HG02870 (cell line): ENCODE measurements at regions not wholly inside any gene's neighbourhood (a gene's known extent, or its start where the extent isn't known, plus 50 kb on each side); places are given as distances from the start of the nearest gene placed in this dataset.
"Not testable (repeated sequence)": the region's sequence is repeated elsewhere in the genome, so short reads cannot be mapped to it uniquely, and the experiment has no call there.

Experiments
- ATAC-seq: cut with Tn5 transposase; IDR thresholded peaks from one replicate; pipeline ENCODE4 v1.9.1; 2021; ENCODE audit warnings: mild to moderate bottlenecking, moderate library complexity; ENCODE audit not compliant: unreplicated experiment

DNA sequence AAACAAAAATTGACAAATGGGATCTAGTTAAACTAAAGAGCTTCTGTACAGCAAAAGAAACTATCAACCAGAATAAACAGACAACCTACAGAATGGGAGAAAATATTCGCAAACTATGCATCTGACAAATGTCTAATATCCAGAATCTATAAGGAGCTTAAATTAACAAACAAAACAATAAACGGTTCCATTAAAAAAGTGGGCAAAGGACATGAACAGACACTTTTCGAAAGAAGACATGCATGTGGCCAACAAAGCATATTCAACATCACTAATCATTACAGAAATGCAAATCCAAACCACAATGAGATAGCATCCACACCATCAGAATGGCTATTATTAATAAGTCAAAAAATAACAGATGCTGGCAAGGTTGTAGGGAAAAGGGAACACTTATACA lies 50.5 kb upstream of the MED13L start:
- ATAC-seq = not testable (repeated sequence)

DNA sequence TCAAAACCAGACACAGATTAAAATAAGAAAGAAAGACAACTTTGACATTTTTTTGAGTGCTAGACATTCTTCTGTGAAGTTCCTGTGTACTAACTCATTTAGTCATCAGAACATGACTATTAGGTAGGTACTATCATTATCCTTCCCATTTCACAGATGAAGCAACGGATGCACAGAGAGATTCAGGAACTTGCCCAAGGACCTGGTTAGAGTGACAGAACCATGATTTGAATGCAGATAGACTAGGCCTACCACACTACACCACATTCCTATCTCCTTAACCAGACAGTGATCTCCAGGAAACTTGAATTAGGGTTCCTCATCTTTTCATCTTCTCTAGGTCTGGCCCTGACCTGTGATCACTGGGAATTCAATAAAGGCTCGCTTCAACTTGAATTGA lies 54.4 kb upstream of the MED13L start:
- ATAC-seq = no peak

DNA sequence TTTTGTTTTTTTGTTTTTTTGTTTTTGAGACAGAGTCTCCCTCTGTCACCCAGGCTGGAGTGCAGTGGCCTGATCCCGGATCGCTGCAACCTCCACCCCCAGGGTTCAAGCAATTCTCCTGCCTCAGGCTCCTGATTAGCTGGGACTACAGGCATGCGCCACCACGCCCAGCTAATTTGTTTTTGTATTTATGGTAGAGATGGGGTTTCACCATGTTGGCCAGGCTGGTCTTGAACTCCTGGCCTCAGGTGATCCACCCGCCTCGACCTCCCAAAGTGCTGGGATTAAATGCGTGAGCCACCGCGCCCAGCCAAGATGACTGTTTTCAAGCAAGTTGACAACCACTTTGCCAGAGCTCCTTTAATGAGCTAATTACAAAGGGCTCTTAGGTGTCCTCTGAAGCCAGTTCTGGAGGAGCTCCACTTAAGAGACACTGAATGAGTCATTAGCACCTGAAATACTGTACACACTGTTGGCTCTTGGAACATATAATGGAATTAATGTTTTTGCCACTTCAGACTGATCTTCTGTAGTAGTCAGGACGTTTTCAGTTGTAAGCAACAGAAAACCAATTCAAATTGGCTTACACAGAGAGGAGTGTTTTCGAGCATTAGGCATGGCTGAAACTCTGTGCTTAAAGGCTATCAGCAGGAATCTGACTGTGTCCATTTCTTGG lies 55.4 kb upstream of the MED13L start:
- no peak for ATAC-seq

DNA sequence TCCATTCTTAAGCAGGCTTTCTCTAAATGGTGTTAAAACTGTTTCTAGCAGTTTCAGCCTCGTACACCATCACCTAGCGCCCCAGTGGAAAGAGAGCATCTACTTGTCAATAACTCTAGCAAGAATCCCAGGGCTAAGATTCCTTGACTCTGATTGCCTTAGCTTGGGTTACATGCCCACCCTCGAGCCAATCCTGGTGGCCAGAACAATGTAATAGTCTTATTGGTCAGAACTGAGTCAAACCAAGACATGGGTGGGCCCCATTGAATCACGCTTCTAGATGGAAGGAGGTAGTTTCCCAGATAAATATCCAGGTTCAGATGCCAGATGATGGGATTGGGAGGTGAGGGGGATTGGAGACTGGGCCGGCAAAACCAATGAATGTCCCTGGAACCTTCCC lies 55.9 kb upstream of the MED13L start:
- no peak for ATAC-seq

DNA sequence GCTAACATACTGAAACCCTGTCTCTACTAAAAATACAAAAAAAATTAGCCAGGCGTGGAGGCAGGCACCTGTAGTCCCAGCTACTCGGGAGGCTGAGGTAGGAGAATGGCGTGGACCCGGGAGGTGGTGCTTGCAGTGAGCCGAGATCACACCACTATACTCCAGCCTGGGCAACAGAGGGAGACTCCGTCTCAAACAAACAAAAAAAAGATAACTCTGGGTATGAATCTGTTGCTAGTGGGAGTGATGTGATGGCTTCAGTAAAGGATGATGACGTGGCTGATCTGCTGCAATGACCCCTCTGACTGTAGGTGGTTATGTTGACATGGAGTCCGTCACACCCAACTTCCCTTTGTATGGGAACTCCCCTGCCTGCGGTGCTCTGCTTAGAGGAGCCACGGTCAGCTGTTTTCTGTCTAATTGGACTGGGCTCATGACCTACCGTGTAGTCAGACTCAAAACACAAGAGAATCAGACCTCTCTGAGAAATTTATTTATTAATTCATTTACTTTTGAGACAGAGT lies 59.1 kb upstream of the MED13L start:
- peak; percentile 82 for ATAC-seq

DNA sequence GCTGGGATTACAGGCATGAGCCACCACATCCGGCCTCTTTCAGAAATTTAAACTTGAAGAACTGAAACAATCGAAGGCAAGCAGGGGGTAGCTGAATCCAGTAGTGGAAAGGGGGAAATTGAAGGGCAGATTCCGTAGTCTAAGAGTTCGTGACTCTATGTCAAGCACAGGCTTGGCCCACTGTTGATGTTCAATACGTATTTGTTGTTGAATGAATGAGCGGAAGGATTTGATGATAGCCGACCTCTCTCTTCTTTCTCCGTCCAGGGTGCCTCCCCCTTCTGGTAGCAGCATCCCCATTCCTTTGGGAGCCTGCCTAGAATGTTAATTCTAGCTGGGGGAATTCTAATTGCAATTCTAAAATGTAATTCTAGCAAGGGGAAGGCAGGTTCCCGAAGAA lies 59.8 kb upstream of the MED13L start:
- ATAC-seq = no peak

DNA sequence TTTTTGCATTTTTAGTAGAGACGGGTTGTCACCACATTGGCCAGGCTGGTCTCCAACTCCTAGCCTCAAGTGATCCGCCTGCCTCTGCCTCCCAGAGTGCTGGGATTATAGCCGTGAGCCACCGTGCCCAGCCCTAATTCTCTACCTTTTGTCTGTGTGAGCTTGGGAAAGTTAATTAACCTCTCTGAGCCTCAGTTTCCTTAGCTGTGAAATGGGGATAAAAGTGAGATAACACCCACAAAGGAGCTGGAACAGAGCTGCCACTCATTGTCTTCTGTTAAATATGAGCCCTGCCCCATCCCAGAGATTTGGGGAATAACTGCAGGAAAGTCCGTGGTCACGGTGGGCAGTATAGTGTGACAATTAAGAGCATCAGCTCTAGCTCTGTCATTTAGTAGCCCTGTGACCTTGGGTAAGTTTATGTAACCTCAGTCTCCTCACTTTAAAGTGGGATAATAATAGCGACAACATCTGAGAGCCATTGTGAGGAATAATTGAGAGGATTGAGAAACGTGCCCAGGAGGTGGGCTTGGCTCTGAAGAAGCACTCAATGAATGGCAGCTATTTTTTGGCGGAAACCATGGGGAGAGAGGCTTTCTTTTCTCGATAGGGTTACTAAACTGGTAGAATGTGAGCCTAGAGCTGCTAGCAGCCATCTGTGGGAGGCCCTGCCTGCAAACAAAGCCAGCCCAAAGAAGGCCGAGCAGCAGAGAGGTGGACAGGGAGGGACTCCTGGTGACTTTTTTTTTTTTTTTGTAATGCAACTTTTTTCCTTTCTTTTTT lies 60.8 kb upstream of the MED13L start:
- ATAC-seq = no peak

DNA sequence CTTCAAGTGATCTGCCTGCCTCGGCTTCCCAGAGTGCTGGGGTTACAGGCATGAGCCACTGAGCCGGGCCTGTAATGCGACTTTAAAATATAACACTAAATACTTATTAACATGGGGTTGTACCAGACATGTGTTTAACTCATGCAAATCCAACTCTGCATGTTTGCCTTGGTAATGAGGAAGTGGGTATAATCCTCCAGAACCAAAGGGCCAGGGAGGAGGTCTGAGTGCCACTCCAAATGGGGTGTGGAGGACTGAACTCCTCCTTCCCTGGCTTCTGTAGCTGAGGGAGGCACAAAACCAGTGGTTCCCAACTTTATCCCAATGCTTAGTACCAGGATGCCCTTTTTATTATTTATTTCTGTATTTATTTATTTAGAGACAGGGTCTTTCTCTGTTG lies 61.6 kb upstream of the MED13L start:
- ATAC-seq = no peak

DNA sequence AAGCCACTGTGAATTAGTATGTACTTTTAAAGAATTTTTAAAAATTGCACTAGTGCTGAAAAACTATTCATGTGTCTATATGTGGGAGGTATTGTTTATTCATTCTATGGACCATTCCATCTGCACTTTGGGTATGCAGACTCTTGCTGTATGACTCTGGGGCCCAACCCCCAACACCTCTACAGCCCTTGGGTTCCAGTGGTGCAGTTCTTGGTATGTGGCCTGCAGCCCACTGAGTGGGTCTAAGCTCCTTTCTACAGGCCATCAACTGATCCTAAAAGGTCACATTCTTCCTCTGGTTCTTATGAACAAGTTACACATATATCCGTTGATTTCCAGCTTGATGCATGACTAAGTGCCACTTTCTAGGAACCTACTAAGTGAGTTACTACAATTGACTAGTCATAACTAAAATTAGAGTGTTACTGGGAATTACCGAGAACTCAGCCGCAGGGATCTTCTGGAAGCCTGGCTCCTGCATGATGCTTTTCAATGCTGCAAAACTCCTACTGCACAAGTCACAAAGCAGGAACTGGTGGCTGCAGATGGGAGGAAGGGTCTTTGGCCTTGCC lies 62.4 kb upstream of the MED13L start:
- ATAC-seq = no peak

DNA sequence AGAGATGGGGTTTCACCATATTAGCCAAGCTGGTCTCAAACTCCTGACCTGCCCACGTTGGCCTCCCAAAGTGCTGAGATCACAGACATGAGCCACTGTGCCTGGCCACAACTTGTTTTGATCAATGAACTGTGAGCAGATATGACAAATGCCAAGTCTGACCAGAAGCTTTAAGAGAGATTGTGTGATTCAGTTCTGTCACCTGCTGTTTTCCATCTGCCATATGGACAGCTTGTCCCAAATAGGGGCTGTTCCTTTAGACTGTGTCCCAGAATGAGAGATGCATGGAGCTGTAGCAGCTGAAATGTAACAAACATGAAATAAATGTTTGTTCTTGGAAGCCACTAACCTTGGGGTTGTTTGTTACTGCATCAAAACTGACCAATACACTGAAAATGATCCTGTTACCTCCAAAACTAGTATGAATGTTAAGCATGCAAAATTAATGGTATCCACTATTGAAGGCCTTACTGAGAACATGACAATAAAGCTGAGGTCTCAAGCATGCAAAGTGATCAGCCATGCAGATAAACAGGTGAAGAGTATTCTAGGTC lies 65.9 kb upstream of the MED13L start:
- ATAC-seq = no peak

DNA sequence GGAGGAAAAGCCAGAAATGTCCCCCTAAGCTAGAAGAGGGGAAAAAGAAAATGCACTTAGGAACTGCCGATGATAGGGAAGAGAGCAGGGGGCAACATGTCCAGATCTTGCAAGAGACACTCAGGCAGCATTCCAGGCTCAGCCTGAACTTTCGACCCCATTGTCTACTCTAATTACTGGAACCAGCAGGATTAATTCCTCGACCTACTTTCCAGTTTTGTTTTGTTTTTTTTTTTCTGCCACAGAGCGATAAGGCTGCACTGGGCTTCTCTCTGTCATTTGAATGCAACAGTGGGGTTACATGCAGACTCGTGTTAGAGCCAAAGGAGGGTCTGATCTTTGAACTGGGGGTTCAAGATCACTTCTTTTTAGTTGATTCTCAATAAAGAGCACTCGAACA lies 68.7 kb upstream of the MED13L start:
- ATAC-seq = no peak

DNA sequence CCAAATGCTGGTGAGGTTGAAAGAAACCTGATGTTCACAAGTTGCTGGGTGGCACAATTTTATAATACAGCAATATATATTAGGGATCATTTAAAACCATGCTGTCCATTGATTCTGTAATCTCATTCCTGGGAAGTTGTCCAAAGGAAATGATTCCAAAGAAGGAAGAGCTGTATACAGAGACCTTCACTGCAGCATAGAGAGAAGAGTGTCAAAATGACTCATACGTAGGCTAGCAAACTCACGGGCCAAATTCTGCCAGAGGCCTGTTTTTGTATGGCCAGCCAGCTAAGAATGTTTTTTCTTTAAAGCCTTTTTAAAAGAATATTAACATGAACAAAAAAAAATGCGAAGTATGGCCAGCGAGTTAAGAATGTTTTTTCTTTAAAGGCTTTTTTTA lies 69.2 kb upstream of the MED13L start:
- no peak for ATAC-seq

DNA sequence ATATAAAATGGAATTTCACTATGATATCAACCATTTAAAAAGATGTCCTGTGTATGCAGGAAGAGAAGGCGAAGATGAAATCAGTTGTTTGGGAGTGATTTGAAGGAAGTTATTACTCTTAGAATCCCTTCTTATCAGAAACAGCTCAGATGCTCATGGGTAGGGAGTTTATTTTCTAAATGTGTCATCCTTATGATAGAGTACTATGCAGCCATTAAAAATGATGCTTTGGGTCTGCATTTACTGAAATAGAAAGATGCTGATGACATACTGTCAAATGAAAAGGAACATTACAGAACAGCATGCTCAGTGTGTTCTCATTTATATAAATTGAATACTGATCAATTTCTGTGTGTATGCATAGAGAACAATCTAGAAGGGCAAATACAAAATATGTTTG lies 69.8 kb upstream of the MED13L start:
- no peak for ATAC-seq

DNA sequence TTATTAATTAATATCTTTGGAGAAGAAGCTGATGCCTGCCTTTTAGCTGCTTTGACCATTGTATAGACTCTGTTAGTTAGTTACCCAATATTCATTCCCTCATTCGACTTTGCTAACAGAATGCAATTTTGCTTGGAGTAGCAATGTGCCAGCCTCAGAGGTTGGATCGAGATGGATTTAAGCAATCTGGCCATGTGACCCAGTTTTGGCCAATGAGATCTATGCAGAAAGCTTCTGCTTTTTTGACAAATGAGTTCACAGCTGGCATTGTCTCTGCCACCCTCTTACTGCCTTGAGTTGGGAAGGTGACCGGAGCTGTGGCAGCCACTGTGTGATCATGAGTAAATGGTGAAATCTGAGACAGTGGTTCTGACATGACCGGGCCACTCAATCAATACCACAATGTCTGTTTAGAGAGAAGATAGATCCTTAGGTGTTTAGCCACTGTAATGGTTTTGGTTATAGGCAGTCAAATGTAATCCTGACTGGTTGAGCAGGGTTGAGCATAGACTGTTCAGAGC lies 74.9 kb upstream of the MED13L start:
- no peak for ATAC-seq

DNA sequence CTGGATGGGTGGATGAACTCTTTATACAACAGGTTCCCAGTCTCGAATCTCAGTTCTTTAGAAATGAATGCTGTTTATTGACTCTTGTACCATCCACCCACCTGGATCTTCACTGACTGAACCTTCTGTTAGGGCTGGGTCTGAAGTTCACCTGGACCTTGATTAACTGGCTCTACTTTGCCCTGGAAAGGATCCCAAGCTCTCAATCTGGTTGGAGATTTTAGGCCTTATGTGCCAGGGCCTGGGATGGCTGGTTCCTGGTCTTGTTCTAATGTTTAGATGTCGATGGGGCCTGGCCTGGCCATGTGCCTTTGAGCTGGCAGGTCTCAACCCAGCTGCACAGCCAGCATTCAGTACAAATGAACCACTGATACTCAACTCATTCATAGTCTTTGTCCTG lies 76.5 kb upstream of the MED13L start:
- no peak for ATAC-seq

DNA sequence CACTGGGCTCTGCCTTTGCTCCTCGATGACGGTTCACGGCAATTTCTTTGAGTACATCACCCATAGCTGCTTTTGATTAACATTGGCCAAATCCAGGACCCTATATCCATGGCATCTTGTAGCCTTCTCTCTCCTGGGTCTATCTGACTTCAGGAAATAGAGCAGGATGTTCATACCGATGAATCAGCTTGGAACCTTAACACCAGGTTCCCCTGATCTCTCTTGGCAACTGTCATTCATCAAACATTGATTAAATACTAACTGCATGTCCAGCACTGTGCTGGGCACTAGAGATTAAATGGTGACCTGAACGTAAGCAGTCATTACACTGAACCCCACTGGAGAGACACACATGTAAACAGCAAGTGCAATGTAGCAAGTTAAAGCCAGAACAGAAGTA lies 77.0 kb upstream of the MED13L start:
- ATAC-seq = no peak

DNA sequence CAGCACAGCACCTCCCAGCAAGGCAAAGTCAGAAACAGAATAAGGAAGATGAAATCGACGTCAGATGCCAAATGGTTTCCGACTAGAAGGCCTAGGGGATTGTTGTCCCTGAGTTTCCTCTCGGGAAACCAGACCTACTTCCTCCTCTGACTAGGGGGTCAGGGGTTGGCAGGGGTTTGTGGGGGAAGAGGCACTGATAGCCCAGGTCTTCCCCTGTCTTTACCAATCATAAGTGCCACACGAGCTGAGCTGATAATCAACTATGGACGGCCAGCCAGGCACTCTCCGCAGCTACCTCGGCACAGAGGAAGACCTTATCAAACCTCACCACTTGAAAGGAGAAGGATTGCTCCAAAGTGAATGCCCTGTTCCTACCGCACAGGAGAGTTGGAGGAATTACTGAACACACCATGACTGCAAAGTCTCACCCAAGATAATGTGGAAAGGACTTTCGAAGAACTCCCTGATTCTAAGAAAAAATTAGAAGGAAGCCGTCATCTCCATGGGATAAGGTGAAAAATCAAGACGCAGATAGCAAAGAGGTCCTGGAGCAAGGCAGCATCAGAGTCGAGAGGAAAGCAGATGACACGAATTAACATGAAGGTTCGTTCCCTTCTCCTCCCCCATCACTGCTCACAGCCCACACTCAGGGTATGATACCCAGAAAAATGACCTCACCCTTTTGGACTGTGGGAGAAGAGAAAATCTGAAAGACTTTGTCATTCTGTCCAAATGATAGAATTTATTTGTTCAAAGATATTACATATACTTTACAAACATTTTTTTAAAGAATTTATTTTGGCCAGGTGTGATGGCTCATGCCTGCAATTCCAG lies 77.7 kb upstream of the MED13L start:
- no peak for ATAC-seq

DNA sequence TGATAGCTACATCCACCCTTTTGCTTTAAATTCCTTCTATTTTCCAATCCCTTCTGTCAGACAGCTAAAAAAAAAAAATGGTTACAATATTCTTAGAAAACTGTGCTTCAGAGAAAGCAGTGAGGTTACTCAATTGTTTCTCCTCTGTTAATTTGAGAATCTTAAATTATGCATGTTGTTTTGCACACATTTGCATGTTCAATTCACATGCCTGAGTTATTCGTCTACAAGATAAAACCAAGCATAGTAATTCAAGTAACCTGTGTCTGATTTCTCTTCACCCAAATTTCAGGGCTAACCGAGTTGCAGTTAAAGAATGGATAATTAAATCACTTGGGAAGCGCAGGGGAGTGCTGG lies 81.0 kb upstream of the MED13L start:
- no peak for ATAC-seq

DNA sequence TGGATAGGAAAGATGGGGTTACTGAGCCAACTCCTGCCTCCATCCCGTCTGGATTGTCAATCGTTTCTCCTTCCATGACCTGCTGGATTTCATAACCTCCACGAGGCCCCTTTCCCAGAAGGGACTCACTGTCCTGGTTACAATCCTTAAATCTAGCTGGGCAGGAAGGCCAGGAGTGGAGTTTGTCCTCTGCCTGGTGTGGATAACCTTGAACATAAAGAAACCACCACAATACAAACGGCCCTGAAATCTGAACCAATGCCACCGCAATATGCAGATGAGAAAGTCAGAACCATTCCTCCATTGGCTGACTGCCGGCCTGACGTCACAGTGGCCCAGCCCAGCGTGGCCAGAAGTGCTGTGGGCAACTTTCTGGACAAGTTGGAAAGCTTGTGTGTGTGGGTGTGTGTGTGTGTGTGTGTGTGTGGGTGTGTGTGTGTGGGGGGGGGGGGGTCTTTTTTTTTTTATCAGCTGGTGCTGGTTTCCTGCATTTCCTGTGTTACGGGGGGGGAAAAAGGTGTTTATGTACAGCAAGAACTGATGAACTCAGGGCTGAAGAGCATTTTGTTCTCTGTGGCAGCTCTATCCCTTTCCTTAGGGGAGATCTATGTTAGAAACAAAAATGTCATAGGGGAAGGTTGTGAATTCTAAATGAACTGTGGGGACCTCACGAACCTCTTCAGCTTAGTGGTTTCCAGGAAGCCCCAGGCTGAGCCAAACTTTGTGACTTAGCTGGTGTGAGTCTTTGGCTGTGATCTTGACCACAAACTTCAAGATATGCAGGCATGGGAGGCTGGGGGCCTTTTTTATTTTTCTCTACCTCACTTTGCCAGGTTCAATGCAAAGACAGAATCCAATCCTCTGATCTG lies 81.6 kb upstream of the MED13L start:
- peak; percentile 81 for ATAC-seq
